ENCODE measurements at regions not wholly inside any gene's neighbourhood (a gene's known extent, or its start where the extent isn't known, plus 50 kb on each side); places are given as distances from the start of the nearest gene placed in this dataset.

GRCh38 chr10:21363731-21364104 is 161.8 kb downstream of the SKIDA1 start:
- no peak for TF ChIP-seq CTCF (IDR thresholded peaks at IDR 0.05; ENCODE audit: poor library complexity, severe bottlenecking)
- no peak for TF ChIP-seq EZH2 (IDR thresholded peaks at IDR 0.05; ENCODE audit: borderline replicate concordance, insufficient read depth, low read length, poor library complexity, severe bottlenecking)
- no peak for TF ChIP-seq TAF1 (IDR thresholded peaks at IDR 0.05; ENCODE audit: low read depth)
- TF ChIP-seq POLR2AphosphoS5 (IDR thresholded peaks at IDR 0.05) = no peak
- no peak for TF ChIP-seq RAD21 (conservative IDR thresholded peaks at IDR 0.05)
